H9 (cell line): ENCODE measurements at regions not wholly inside any gene's neighbourhood (a gene's known extent, or its start where the extent isn't known, plus 50 kb on each side); places are given as distances from the start of the nearest gene placed in this dataset.

Source experiments
- DNase-seq: peaks from one replicate; pipeline ENCODE4 v3.0.0-alpha.2; 2017
- H2AFZ ChIP-seq: one replicate; pipeline ENCODE4 v1.6.1; 2013; ENCODE audit warnings: mild to moderate bottlenecking, low read length, control low read depth, moderate library complexity
- H2AK5ac ChIP-seq: 2 replicates; pipeline ENCODE4 v1.6.1; 2013; ENCODE audit warnings: low read length, control low read depth, mixed read lengths; ENCODE audit not compliant: insufficient read length
- H2BK120ac ChIP-seq: one replicate; pipeline ENCODE4 v1.6.1; 2013; ENCODE audit warnings: low read depth, mild to moderate bottlenecking, low read length, control low read depth, inconsistent platforms; ENCODE audit not compliant: poor library complexity, severe bottlenecking
- H2BK12ac ChIP-seq: 2 replicates; pipeline ENCODE4 v1.6.1; 2013; ENCODE audit warnings: low read length, control low read depth, mixed read lengths, low read depth; ENCODE audit not compliant: insufficient read length
- H2BK15ac ChIP-seq: 2 replicates; pipeline ENCODE4 v1.6.1; 2013; ENCODE audit warnings: low read depth, low read length, control low read depth
- H2BK20ac ChIP-seq: one replicate; pipeline ENCODE4 v1.6.1; 2013; ENCODE audit warnings: low read depth, mild to moderate bottlenecking, low read length, control low read depth, inconsistent platforms; ENCODE audit not compliant: poor library complexity, severe bottlenecking
- H2BK5ac ChIP-seq: 2 replicates; pipeline ENCODE4 v1.6.1; 2013; ENCODE audit warnings: low read length, control low read depth, mixed read lengths; ENCODE audit not compliant: insufficient read length
- H3K14ac ChIP-seq: 2 replicates; pipeline ENCODE4 v1.6.1; 2013; ENCODE audit warnings: low read length, control low read depth; ENCODE audit not compliant: insufficient read depth
- H3K18ac ChIP-seq: 2 replicates; pipeline ENCODE4 v1.6.1; 2013; ENCODE audit warnings: low read depth, mild to moderate bottlenecking, mixed read lengths, low read length, control low read depth; ENCODE audit not compliant: insufficient read length
- H3K23ac ChIP-seq: 2 replicates; pipeline ENCODE4 v1.6.1; 2013; ENCODE audit warnings: low read length, control low read depth, mixed read lengths, low read depth; ENCODE audit not compliant: insufficient read length
- H3K23me2 ChIP-seq: 2 replicates; pipeline ENCODE4 v1.6.1; 2013; ENCODE audit warnings: low read depth, mild to moderate bottlenecking, mixed read lengths, low read length, control low read depth; ENCODE audit not compliant: insufficient read length, poor library complexity, severe bottlenecking
- H3K27ac ChIP-seq: 2 replicates; pipeline ENCODE4 v1.5.1; 2013; ENCODE audit warnings: low read length, control low read depth, mixed read lengths, low read depth; ENCODE audit not compliant: insufficient read length
- H3K27me3 ChIP-seq: 2 replicates; pipeline ENCODE4 v1.6.1; 2013; ENCODE audit warnings: low read length, control low read depth, inconsistent platforms; ENCODE audit not compliant: insufficient read depth
- H3K4ac ChIP-seq: 2 replicates; pipeline ENCODE4 v1.6.1; 2013; ENCODE audit warnings: low read depth, mild to moderate bottlenecking, control low read depth, inconsistent platforms, low read length, moderate library complexity
- H3K4me1 ChIP-seq: 2 replicates; pipeline ENCODE4 v1.6.1; 2013; ENCODE audit warnings: low read length, control low read depth, inconsistent platforms; ENCODE audit not compliant: insufficient read depth
- H3K4me2 ChIP-seq: 2 replicates; pipeline ENCODE4 v1.6.1; 2013; ENCODE audit warnings: low read length, control low read depth, mixed read lengths; ENCODE audit not compliant: insufficient read length, insufficient read depth
- H3K56ac ChIP-seq: 2 replicates; pipeline ENCODE4 v1.6.1; 2013; ENCODE audit warnings: low read depth, mild to moderate bottlenecking, mixed read lengths, low read length, control low read depth; ENCODE audit not compliant: insufficient read length
- H3K79me1 ChIP-seq: 2 replicates; pipeline ENCODE4 v1.6.1; 2013; ENCODE audit warnings: low read depth, mild to moderate bottlenecking, moderate library complexity, low read length, control low read depth, inconsistent platforms; ENCODE audit not compliant: insufficient read depth, poor library complexity, severe bottlenecking
- H3K79me2 ChIP-seq: 2 replicates; pipeline ENCODE4 v1.6.1; 2013; ENCODE audit warnings: low read length, control low read depth, inconsistent platforms; ENCODE audit not compliant: insufficient read depth
- H3K9ac ChIP-seq: 2 replicates; pipeline ENCODE4 v1.6.1; 2013; ENCODE audit warnings: low read length, control low read depth, mixed read lengths; ENCODE audit not compliant: insufficient read length; ENCODE audit errors: extremely low read depth
- H3K9me3 ChIP-seq: one replicate; pipeline ENCODE4 v1.6.1; 2013; ENCODE audit warnings: low read depth, low read length, inconsistent platforms; ENCODE audit not compliant: control insufficient read depth
- H3T11ph ChIP-seq: one replicate; pipeline ENCODE4 v1.6.1; 2013; ENCODE audit warnings: mild to moderate bottlenecking, low read length, control low read depth, inconsistent platforms
- H4K20me1 ChIP-seq: one replicate; pipeline ENCODE4 v1.6.1; 2013; ENCODE audit not compliant: control insufficient read depth, insufficient read length, insufficient read depth
- H4K5ac ChIP-seq: 2 replicates; pipeline ENCODE4 v1.6.1; 2013; ENCODE audit warnings: low read depth, mild to moderate bottlenecking, mixed read lengths, low read length, control low read depth; ENCODE audit not compliant: insufficient read length
- H4K8ac ChIP-seq: replicated peaks from 2 replicates; pipeline ENCODE4 v1.6.1; 2013; ENCODE audit warnings: low read length, control low read depth, mixed read lengths, low read depth; ENCODE audit not compliant: insufficient read length
- H4K91ac ChIP-seq: 2 replicates; pipeline ENCODE4 v1.6.1; 2013; ENCODE audit warnings: low read depth, mild to moderate bottlenecking, moderate library complexity, mixed read lengths, low read length, control low read depth; ENCODE audit not compliant: insufficient read length
- H3K27ac Mint-ChIP-seq, 3 experiments: 2 replicates in 2 of 3; 3 replicates in 1 of 3; pipeline ENCODE4 v1.8.0; 2020 to 2021; ENCODE audit warnings: mixed read lengths in 3 of 3, mild to moderate bottlenecking in 1 of 3, moderate library complexity in 1 of 3
- H3K27me3 Mint-ChIP-seq: 2 replicates; pipeline ENCODE4 v1.8.0; 2021; ENCODE audit warnings: low read depth, mild to moderate bottlenecking, moderate library complexity, mixed read lengths
- H3K36me3 Mint-ChIP-seq, 3 experiments: 2 replicates in 2 of 3; 3 replicates in 1 of 3; pipeline ENCODE4 v1.8.0; 2020 to 2021; ENCODE audit warnings: low read depth in 3 of 3, mixed read lengths in 3 of 3; ENCODE audit not compliant: insufficient read depth in 1 of 3
- H3K4me1 Mint-ChIP-seq, 2 experiments: 2 replicates each; pipeline ENCODE4 v1.8.0; 2020; ENCODE audit warnings: mixed read lengths in 2 of 2
- H3K4me3 Mint-ChIP-seq, 2 experiments: 2 replicates in 1 of 2; 3 replicates in 1 of 2; pipeline ENCODE4 v1.8.0; 2020 to 2021; ENCODE audit warnings: mild to moderate bottlenecking in 2 of 2, mixed read lengths in 2 of 2, moderate library complexity in 1 of 2
- H3K9me3 Mint-ChIP-seq, 2 experiments: 2 replicates in 1 of 2; 3 replicates in 1 of 2; pipeline ENCODE4 v1.8.0; 2020; ENCODE audit warnings: mild to moderate bottlenecking in 2 of 2, mixed read lengths in 2 of 2, moderate library complexity in 1 of 2
- CTCF ChIP-seq: fragments of 200-600 bp; sonication (generic); conservative IDR thresholded peaks from 3 replicates; pipeline ENCODE4 v1.8.0; 2021; ENCODE audit warnings: antibody characterized with exemption, mild to moderate bottlenecking

- H3K9ac ChIP-seq: no peak overlapping the region
- Mint-ChIP-seq H3K4me1 (0 out of 4 replicates have a peak, but pooled peaks cover 3 to 4% of the 10 kb centered on the region in 2 experiments), H3K4me3 (no peak overlapping the region), H3K36me3 (peaks cover 0 to 8% (median 4%) of the 10 kb centered on the region in 3 experiments; a peak in 4 of 7 replicates), H3K9me3 (peaks cover 0 to 5% of the 10 kb centered on the region in 2 experiments; a peak in 3 of 5 replicates), H3K27ac (no peak overlapping the region), H3K27me3 (peaks cover 4% of the 10 kb centered on the region; the same call in 1 of the 2 replicates)
- no peak overlapping the region for H2BK5ac ChIP-seq
- no peak overlapping the region for H3K14ac ChIP-seq
- no peak overlapping the region for H2AFZ ChIP-seq
- H3K79me1 ChIP-seq: no peaks in the 10 kb centered on the region
- no peaks in the 10 kb centered on the region for H4K20me1 ChIP-seq
- H3K18ac ChIP-seq: no peak overlapping the region
- H4K91ac ChIP-seq: no peak overlapping the region
- no peaks in the 10 kb centered on the region for H3K9me3 ChIP-seq
- H2BK20ac ChIP-seq: no peak overlapping the region
- H3K56ac ChIP-seq: no peak overlapping the region
- no peak overlapping the region for H2BK15ac ChIP-seq
- H2BK120ac ChIP-seq: no peak overlapping the region
- no peak for TF ChIP-seq CTCF
- H4K5ac ChIP-seq: no peak overlapping the region
- H2BK12ac ChIP-seq: no peak overlapping the region
- H3K4me2 ChIP-seq: no peak overlapping the region
- H4K8ac ChIP-seq: no peak overlapping the region
- H3K79me2 ChIP-seq: no peaks in the 10 kb centered on the region
- no peak overlapping the region for H2AK5ac ChIP-seq
- no peak overlapping the region for H3K27ac ChIP-seq
- no peak for DNase-seq
- H3K23me2 ChIP-seq: no peaks in the 10 kb centered on the region
- no peaks in the 10 kb centered on the region; the same call in 1 of the 2 replicates for H3K4me1 ChIP-seq
- no peak overlapping the region for H3T11ph ChIP-seq
- H3K27me3 ChIP-seq: no peaks in the 10 kb centered on the region
- H3K4ac ChIP-seq: no peak overlapping the region
- no peak overlapping the region for H3K23ac ChIP-seq
These were observed 383.6 kb downstream of the KCNJ2 start for GRCh38 chr17:70552982-70553334.
